ENCODE measurements at regions not wholly inside any gene's neighbourhood (a gene's known extent, or its start where the extent isn't known, plus 50 kb on each side); places are given as distances from the start of the nearest gene placed in this dataset.

DNA sequence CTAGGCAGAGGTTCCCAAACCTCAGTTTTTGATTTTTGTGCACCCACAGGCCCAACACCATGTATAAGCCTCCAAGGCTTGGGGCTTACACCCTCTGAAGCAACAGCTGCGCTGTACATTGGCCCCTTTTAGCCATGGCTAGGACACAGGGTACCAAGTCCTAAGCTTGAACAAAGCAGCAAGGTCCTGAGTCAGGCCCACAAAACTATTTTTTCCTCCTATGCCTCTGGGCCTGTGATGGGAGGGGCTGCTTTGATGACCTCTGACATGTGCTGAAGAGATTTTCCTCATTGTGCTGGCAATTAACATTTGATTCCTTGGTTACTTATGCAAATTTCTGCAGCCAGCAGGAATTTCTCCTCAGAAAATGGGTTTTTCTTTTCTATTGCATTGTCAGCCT is 262.2 kb upstream of the CEP162 start:
- TF ChIP-seq EZH2 (IDR thresholded peaks at IDR 0.05; ENCODE audit: borderline replicate concordance, low read depth, low read length, severe bottlenecking) (no peak), JUN (IDR thresholded peaks at IDR 0.05; ENCODE audit: borderline replicate concordance, insufficient read depth, insufficient read length, low read depth) (no peak), GATA2 (IDR thresholded peaks at IDR 0.05; ENCODE audit: insufficient read depth, insufficient read length, low read depth, low read length) (no peak), POLR2AphosphoS5 (IDR thresholded peaks at IDR 0.05; ENCODE audit: insufficient read depth, low read depth, low read length) (no peak), POLR2A (IDR thresholded peaks at IDR 0.05; ENCODE audit: low read depth, low read length) (no peak), FOS (IDR thresholded peaks at IDR 0.05; ENCODE audit: borderline replicate concordance, insufficient read depth, low read length) (no peak), MYC (IDR thresholded peaks at IDR 0.05; ENCODE audit: low read depth, low read length) (no peak)
- TF ChIP-seq, protein P1, sequence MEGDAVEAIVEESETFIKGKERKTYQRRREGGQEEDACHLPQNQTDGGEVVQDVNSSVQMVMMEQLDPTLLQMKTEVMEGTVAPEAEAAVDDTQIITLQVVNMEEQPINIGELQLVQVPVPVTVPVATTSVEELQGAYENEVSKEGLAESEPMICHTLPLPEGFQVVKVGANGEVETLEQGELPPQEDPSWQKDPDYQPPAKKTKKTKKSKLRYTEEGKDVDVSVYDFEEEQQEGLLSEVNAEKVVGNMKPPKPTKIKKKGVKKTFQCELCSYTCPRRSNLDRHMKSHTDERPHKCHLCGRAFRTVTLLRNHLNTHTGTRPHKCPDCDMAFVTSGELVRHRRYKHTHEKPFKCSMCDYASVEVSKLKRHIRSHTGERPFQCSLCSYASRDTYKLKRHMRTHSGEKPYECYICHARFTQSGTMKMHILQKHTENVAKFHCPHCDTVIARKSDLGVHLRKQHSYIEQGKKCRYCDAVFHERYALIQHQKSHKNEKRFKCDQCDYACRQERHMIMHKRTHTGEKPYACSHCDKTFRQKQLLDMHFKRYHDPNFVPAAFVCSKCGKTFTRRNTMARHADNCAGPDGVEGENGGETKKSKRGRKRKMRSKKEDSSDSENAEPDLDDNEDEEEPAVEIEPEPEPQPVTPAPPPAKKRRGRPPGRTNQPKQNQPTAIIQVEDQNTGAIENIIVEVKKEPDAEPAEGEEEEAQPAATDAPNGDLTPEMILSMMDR (IDR thresholded peaks at IDR 0.05; ENCODE audit: extremely low read depth in 1 of 2, insufficient read depth in 1 of 2, low read depth in 1 of 2, low read length in 2 of 2) = no peak
- TF ChIP-seq, protein P2, sequence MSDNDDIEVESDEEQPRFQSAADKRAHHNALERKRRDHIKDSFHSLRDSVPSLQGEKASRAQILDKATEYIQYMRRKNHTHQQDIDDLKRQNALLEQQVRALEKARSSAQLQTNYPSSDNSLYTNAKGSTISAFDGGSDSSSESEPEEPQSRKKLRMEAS (IDR thresholded peaks at IDR 0.05; ENCODE audit: insufficient read depth, insufficient read length) = no peak
- no peak overlapping the region for H2AFZ ChIP-seq (ENCODE audit: low read depth, low read length)
- peaks cover 32% of the 10 kb centered on the region for H3K4me1 ChIP-seq (ENCODE audit: control insufficient read depth, extremely low read depth, insufficient read depth, low read length)
- dilution Hi-C loops (cut with MboI; ENCODE audit: extremely low pct_ligation_motif_present, low sequenced_read_pairs) (no loop called here), intact Hi-C loops (cut with micrococcal nuclease) (no loop called here)
- no peak overlapping the region for H3K27ac ChIP-seq (ENCODE audit: insufficient read depth, low read depth, low read length)
- FAIRE-seq (no peak), DNase-seq (ENCODE audit: low read depth, low spot score) (no peak)
- no peaks in the 10 kb centered on the region for H3K36me3 ChIP-seq (ENCODE audit: control insufficient read depth in 2 of 2, extremely low read depth in 1 of 2, insufficient read depth in 2 of 2, low read length in 2 of 2)
- no peaks in the 10 kb centered on the region for H4K20me1 ChIP-seq (replicated peaks; ENCODE audit: control insufficient read depth, extremely low read depth, insufficient read depth, low read length)
- H3K9me3 ChIP-seq (replicated peaks; ENCODE audit: control insufficient read depth, insufficient read depth, low read length) = no peaks in the 10 kb centered on the region
- POLR2A ChIA-PET = no interaction called here
- CTCF ChIA-PET = interaction anchor here (1.2 kb wide), 1 partner anchor 23 kb away, joined by 5 read pairs; no protein-coding TSS in a partner anchor
- no peak overlapping the region for H3K9ac ChIP-seq (replicated peaks; ENCODE audit: extremely low read depth, insufficient read depth, low read length)
- BruUV-seq (replicated peaks) = no TSS peak
- no peaks in the 10 kb centered on the region for H3K79me2 ChIP-seq (ENCODE audit: control insufficient read depth, insufficient read depth, low read length)
- H3K4me3 ChIP-seq (replicated peaks in 1 of 3; ENCODE audit: insufficient read depth in 1 of 3, low read depth in 1 of 3, low read length in 3 of 3) = no peak overlapping the region
- H3K9me1 ChIP-seq (replicated peaks; ENCODE audit: control insufficient read depth, extremely low read depth, insufficient read depth, low read length) = no peaks in the 10 kb centered on the region
- no peak overlapping the region for H3K4me2 ChIP-seq (ENCODE audit: insufficient read depth, low read length)
- no peaks in the 10 kb centered on the region for H3K27me3 ChIP-seq (ENCODE audit: control insufficient read depth in 2 of 2, insufficient read depth in 2 of 2, low read length in 2 of 2)
